Neutrophil (primary cell): ENCODE measurements at regions not wholly inside any gene's neighbourhood (a gene's known extent, or its start where the extent isn't known, plus 50 kb on each side); places are given as distances from the start of the nearest gene placed in this dataset.

Experiments
- H3K27ac ChIP-seq: fragments of 200-600 bp; sonication (generic); 2 replicates; pipeline ENCODE4 v1.5.1; 2016; ENCODE audit warnings: mild to moderate bottlenecking, moderate library complexity
- H3K27me3 ChIP-seq: fragments of 200-600 bp; sonication (generic); 2 replicates; pipeline ENCODE4 v1.6.0; 2016; ENCODE audit warnings: mild to moderate bottlenecking
- H3K36me3 ChIP-seq: fragments of 200-600 bp; sonication (generic); 2 replicates; pipeline ENCODE4 v1.5.1; 2017
- H3K4me1 ChIP-seq, 2 experiments: fragments of 200-600 bp in 1 of 2; sonication (generic) in 1 of 2; 1 replicate in 1 of 2; 2 replicates in 1 of 2; pipeline versions ENCODE4 v1.5.1 to v1.6.1; 2013 to 2016; ENCODE audit warnings: low read depth in 1 of 2, low read length in 1 of 2, mild to moderate bottlenecking in 1 of 2, moderate library complexity in 1 of 2; ENCODE audit not compliant: control insufficient read depth in 1 of 2, insufficient read depth in 1 of 2
- H3K4me3 ChIP-seq, 2 experiments: fragments of 200-600 bp in 1 of 2; sonication (generic) in 1 of 2; 1 replicate in 1 of 2; 2 replicates in 1 of 2; pipeline ENCODE4 v1.5.1; 2013 to 2016; ENCODE audit warnings: low read depth in 1 of 2, low read length in 1 of 2, mild to moderate bottlenecking in 1 of 2, moderate library complexity in 1 of 2
- H3K9me3 ChIP-seq: fragments of 200-600 bp; sonication (generic); 2 replicates; pipeline ENCODE4 v1.5.1; 2016
- TF ChIP-seq, protein P1 (sequence below): fragments of 200-600 bp; sonication (generic); IDR thresholded peaks from 2 replicates; pipeline ENCODE4 v1.5.1; 2016; ENCODE audit warnings: antibody characterized with exemption

GRCh38 chr3:13132281-13132680 lies 59.1 kb upstream of the IQSEC1 start:
- Histone ChIP-seq H3K27ac (no peak overlapping the region), H3K4me1 (no peaks in the 10 kb centered on the region), H3K4me3 (no peak overlapping the region), H3K9me3 (no peaks in the 10 kb centered on the region), H3K27me3 (peaks cover 27% of the 10 kb centered on the region), H3K36me3 (no peaks in the 10 kb centered on the region)
- TF ChIP-seq, protein P1, sequence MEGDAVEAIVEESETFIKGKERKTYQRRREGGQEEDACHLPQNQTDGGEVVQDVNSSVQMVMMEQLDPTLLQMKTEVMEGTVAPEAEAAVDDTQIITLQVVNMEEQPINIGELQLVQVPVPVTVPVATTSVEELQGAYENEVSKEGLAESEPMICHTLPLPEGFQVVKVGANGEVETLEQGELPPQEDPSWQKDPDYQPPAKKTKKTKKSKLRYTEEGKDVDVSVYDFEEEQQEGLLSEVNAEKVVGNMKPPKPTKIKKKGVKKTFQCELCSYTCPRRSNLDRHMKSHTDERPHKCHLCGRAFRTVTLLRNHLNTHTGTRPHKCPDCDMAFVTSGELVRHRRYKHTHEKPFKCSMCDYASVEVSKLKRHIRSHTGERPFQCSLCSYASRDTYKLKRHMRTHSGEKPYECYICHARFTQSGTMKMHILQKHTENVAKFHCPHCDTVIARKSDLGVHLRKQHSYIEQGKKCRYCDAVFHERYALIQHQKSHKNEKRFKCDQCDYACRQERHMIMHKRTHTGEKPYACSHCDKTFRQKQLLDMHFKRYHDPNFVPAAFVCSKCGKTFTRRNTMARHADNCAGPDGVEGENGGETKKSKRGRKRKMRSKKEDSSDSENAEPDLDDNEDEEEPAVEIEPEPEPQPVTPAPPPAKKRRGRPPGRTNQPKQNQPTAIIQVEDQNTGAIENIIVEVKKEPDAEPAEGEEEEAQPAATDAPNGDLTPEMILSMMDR = no peak

GRCh38 chr3:13130464-13131193 lies 57.4 kb upstream of the IQSEC1 start:
- no peaks in the 10 kb centered on the region for H3K4me1 ChIP-seq
- TF ChIP-seq, protein P1 = no peak
- H3K27me3 ChIP-seq = peaks cover 27% of the 10 kb centered on the region
- no peak overlapping the region for H3K27ac ChIP-seq
- H3K9me3 ChIP-seq = no peaks in the 10 kb centered on the region
- no peaks in the 10 kb centered on the region for H3K36me3 ChIP-seq
- H3K4me3 ChIP-seq = no peak overlapping the region

DNA sequence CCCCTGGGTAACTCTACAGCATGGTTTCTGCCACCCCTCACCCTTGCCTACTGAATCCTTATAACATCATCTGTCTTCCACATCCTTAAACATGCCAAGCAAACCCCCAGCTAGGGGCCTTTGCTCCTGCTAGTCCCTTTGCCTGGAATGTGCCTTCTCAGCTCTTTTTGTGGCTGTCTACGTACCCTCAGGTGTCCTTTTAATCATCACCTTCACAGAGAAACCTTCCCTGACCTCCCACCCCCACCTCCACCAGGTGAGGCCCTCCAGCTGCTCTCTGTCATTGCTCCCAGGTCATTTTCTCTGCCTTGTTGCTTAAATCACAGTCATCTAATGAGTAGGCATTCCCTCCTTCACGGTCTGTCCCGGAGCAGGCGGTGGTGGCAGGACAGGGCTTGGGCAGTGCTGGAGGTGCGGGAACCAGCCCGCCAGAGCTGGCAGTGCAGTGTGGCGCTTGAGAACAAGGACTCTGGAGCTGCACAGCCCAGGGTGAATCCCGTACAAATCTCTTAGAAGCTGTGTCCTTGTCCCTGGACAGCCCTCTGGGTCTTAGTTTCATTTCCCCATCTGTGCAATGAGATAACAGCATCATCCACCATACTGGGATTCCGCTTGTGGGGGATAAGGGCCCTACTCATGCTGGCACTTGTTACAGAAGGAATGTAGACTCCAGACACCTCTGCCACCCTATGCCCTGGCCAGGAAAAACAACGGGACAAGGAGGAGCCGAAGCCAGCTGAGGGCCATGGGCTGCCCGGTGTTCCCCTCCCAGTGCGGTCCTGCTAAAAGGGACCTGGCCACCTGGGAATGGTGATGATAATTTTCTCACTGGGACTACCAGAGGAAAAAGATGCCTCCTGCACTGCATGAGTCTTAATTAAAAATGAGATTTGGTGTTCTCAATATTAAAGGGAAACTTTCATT lies 52.1 kb upstream of the IQSEC1 start:
- TF ChIP-seq, protein P1 = no peak
- Histone ChIP-seq H3K27me3 (peaks cover 6% of the 10 kb centered on the region), H3K4me3 (no peak overlapping the region), H3K27ac (no peak overlapping the region), H3K36me3 (no peaks in the 10 kb centered on the region), H3K4me1 (no peaks in the 10 kb centered on the region), H3K9me3 (no peaks in the 10 kb centered on the region)

- H3K36me3 ChIP-seq = no peaks in the 10 kb centered on the region
- no peaks in the 10 kb centered on the region for H3K9me3 ChIP-seq
- TF ChIP-seq, protein P1 = no peak
- H3K4me1 ChIP-seq = no peaks in the 10 kb centered on the region
- peaks cover 6% of the 10 kb centered on the region for H3K27me3 ChIP-seq
- H3K4me3 ChIP-seq = no peak overlapping the region
- H3K27ac ChIP-seq = no peak overlapping the region
These were observed 51.4 kb upstream of the IQSEC1 start for GRCh38 chr3:13124631-13125030.

DNA sequence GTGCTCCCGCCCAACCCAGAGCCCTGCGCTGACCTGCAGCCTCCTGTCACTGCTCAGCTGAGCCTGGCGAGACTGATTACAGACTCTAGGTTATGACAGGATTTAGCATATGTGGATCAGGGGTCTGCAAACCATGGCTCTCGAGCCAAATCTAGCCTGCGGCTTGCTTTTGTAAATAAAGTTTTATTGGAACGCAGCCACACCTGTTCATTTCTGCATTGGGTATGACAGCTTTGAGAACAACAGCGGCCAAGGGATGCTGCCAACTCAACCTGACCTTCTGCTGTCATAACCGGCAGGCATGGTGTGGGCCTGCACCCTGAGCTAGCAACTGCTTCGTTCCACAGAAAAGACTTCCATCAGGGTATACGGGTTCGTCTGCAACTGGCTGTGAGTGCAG lies 50.5 kb upstream of the IQSEC1 start:
- Histone ChIP-seq H3K36me3 (no peaks in the 10 kb centered on the region), H3K27ac (no peak overlapping the region), H3K9me3 (no peaks in the 10 kb centered on the region), H3K4me3 (no peak overlapping the region), H3K27me3 (peaks cover 7% of the 10 kb centered on the region), H3K4me1 (no peaks in the 10 kb centered on the region)
- TF ChIP-seq, protein P1 = no peak
